ENCODE measurements at regions not wholly inside any gene's neighbourhood (a gene's known extent, or its start where the extent isn't known, plus 50 kb on each side); places are given as distances from the start of the nearest gene placed in this dataset.
"Not testable (repeated sequence)": the region's sequence is repeated elsewhere in the genome, so short reads cannot be mapped to it uniquely, and the experiment has no call there.

- peak; percentile 72 for DNase-seq
Measured at GRCh38 chr2:53490659-53491058, 276.9 kb upstream of the CHAC2 start.

GRCh38 chr2:53486185-53486899 lies 281.3 kb upstream of the CHAC2 start:
- not testable (repeated sequence) for DNase-seq

- DNase-seq: no peak
Measured at GRCh38 chr2:53485021-53485728, 282.4 kb upstream of the CHAC2 start.

- DNase-seq: no peak
Measured at GRCh38 chr2:53484531-53484930, 283.1 kb upstream of the CHAC2 start.

- no peak for DNase-seq
Measured at GRCh38 chr2:53477517-53477916, 290.1 kb upstream of the CHAC2 start.

- no peak for DNase-seq
Measured at GRCh38 chr2:53476834-53477233, 290.8 kb upstream of the CHAC2 start.

- DNase-seq: no peak
Measured at GRCh38 chr2:53475766-53476165, 291.8 kb upstream of the CHAC2 start.

- DNase-seq: no peak
Measured at GRCh38 chr2:53475321-53475720, 292.3 kb upstream of the CHAC2 start.

GRCh38 chr2:53474914-53475313 lies 292.7 kb upstream of the CHAC2 start:
- DNase-seq: no peak

GRCh38 chr2:53473775-53474311 lies 293.8 kb upstream of the CHAC2 start:
- DNase-seq: no peak

- no peak for DNase-seq
Measured at GRCh38 chr2:53473236-53473635, 294.4 kb upstream of the CHAC2 start.

- DNase-seq: no peak
Measured at GRCh38 chr2:53467467-53468180, 300.0 kb upstream of the CHAC2 start.

GRCh38 chr2:53463806-53464726 lies 303.5 kb upstream of the CHAC2 start:
- DNase-seq: no peak

- DNase-seq: no peak
Measured at GRCh38 chr2:53460937-53461336, 306.7 kb upstream of the CHAC2 start.

GRCh38 chr2:53460347-53460746 lies 307.3 kb upstream of the CHAC2 start:
- no peak for DNase-seq

- DNase-seq: no peak
Measured at GRCh38 chr2:53455094-53455493, 312.5 kb upstream of the CHAC2 start.

- DNase-seq: no peak
Measured at GRCh38 chr2:53452957-53453748, 314.5 kb upstream of the CHAC2 start.

- no peak for DNase-seq
Measured at GRCh38 chr2:53452400-53452799, 315.2 kb upstream of the CHAC2 start.

- peak; percentile 77 for DNase-seq
Measured at GRCh38 chr2:53450923-53451322, 316.7 kb upstream of the CHAC2 start.

GRCh38 chr2:53448591-53448990 lies 319.0 kb upstream of the CHAC2 start:
- no peak for DNase-seq

- DNase-seq: no peak
Measured at GRCh38 chr2:53448086-53448485, 319.5 kb upstream of the CHAC2 start.
